HEK293T (cell line): ENCODE measurements at regions not wholly inside any gene's neighbourhood (a gene's known extent, or its start where the extent isn't known, plus 50 kb on each side); places are given as distances from the start of the nearest gene placed in this dataset.

Experiments
- CTCF ChIA-PET: fragments of 350-600 bp; formaldehyde crosslinking; extraction: SDS; loops from one replicate; lab custom pipeline; 2021; ENCODE audit warnings: antibody characterized with exemption, inconsistent platforms; lab: Yijun Ruan, JAX
- POLR2A ChIA-PET: fragments of 350-600 bp; formaldehyde crosslinking; extraction: SDS; loops from one replicate; lab custom pipeline; 2020; ENCODE audit warnings: antibody characterized with exemption, inconsistent platforms; lab: Yijun Ruan, JAX
- DNase-seq: peaks from one replicate; pipeline ENCODE4 v3.0.0; 2012; ENCODE audit warnings: mixed read lengths; ENCODE audit errors: extremely low spot score
- ARNT ChIP-seq: fragments of 450-650 bp; IDR thresholded peaks from 2 replicates; pipeline ENCODE4 v1.6.1; 2017; ENCODE audit warnings: mild to moderate bottlenecking
- BHLHE40 ChIP-seq: fragments of 450-650 bp; IDR thresholded peaks from 2 replicates; pipeline ENCODE4 v1.6.1; 2016; ENCODE audit warnings: mild to moderate bottlenecking, moderate library complexity, borderline replicate concordance
- CTBP1 ChIP-seq: fragments of 450-650 bp; IDR thresholded peaks from 2 replicates; pipeline ENCODE4 v1.6.1; 2016; ENCODE audit warnings: borderline replicate concordance
- ELF4 ChIP-seq: fragments of 450-650 bp; IDR thresholded peaks from 2 replicates; pipeline ENCODE4 v1.6.1; 2017; ENCODE audit warnings: antibody characterized with exemption
- FOXA1 ChIP-seq: fragments of 450-650 bp; IDR thresholded peaks from 2 replicates; pipeline ENCODE4 v1.6.1; 2016; ENCODE audit warnings: mild to moderate bottlenecking
- FOXK2 ChIP-seq: fragments of 450-650 bp; IDR thresholded peaks from 2 replicates; pipeline ENCODE4 v1.6.1; 2016; ENCODE audit warnings: mild to moderate bottlenecking
- FOXM1 ChIP-seq: fragments of 450-650 bp; IDR thresholded peaks from 2 replicates; pipeline ENCODE4 v1.6.1; 2017; ENCODE audit warnings: mild to moderate bottlenecking, borderline replicate concordance
- HDGF ChIP-seq: fragments of 450-650 bp; IDR thresholded peaks from 2 replicates; pipeline ENCODE4 v1.6.1; 2017; ENCODE audit warnings: antibody characterized with exemption, borderline replicate concordance
- L3MBTL2 ChIP-seq: fragments of 450-650 bp; conservative IDR thresholded peaks from 2 replicates; pipeline ENCODE4 v1.6.1; 2016; ENCODE audit warnings: mild to moderate bottlenecking
- LEF1 ChIP-seq: fragments of 450-650 bp; IDR thresholded peaks from 2 replicates; pipeline ENCODE4 v1.6.1; 2017; ENCODE audit warnings: mild to moderate bottlenecking, borderline replicate concordance
- NFRKB ChIP-seq: fragments of 450-650 bp; IDR thresholded peaks from 2 replicates; pipeline ENCODE4 v1.6.1; 2016; ENCODE audit warnings: mild to moderate bottlenecking, moderate library complexity
- SP1 ChIP-seq: fragments of 450-650 bp; IDR thresholded peaks from 2 replicates; pipeline ENCODE4 v1.6.1; 2017
- SUZ12 ChIP-seq: fragments of 450-650 bp; IDR thresholded peaks from 2 replicates; pipeline ENCODE4 v1.6.1; 2016; ENCODE audit warnings: mild to moderate bottlenecking
- TARDBP ChIP-seq: fragments of 450-650 bp; IDR thresholded peaks from 2 replicates; pipeline ENCODE4 v1.6.1; 2016
- ZNF384 ChIP-seq: fragments of 450-650 bp; IDR thresholded peaks from 2 replicates; pipeline ENCODE4 v1.6.1; 2016
- TF ChIP-seq, protein P1 (sequence below): fragments of 450-650 bp; IDR thresholded peaks from 2 replicates; pipeline ENCODE4 v1.6.1; 2016

DNA sequence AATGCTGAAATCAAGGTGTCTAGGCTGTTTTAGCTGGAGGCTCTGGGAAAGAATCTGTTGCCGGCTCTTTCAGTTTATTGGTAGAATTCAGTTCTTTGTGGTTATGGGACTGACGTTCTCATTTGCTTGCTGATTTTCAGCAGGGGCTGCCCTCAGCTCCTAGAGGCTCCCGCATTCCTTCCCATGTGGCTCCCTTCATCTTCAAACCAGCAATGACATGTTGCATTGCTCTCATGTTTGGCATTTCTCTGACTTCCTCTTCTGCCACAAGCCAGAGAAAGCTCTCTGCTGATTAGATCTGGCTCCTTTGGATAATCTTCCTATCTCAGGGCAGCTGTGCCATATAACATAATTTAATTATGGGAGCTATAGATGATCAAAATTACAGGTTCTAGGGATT is 360.3 kb downstream of the LRRC70 start:
- no peak for DNase-seq
- TF ChIP-seq SP1: no peak
- no peak for TF ChIP-seq SUZ12
- TF ChIP-seq HDGF: no peak
- no peak for TF ChIP-seq FOXA1
- TF ChIP-seq BHLHE40: no peak
- TF ChIP-seq LEF1: no peak
- no peak for TF ChIP-seq CTBP1
- TF ChIP-seq NFRKB: no peak
- TF ChIP-seq FOXK2: no peak
- no peak for TF ChIP-seq TARDBP
- TF ChIP-seq ZNF384: no peak
- TF ChIP-seq, protein P1, sequence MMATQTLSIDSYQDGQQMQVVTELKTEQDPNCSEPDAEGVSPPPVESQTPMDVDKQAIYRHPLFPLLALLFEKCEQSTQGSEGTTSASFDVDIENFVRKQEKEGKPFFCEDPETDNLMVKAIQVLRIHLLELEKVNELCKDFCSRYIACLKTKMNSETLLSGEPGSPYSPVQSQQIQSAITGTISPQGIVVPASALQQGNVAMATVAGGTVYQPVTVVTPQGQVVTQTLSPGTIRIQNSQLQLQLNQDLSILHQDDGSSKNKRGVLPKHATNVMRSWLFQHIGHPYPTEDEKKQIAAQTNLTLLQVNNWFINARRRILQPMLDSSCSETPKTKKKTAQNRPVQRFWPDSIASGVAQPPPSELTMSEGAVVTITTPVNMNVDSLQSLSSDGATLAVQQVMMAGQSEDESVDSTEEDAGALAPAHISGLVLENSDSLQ: no peak
- TF ChIP-seq ELF4: no peak
- no peak for TF ChIP-seq ARNT
- no peak for TF ChIP-seq FOXM1
- no peak for TF ChIP-seq L3MBTL2
- ChIA-PET CTCF (no interaction called here), POLR2A (no interaction called here)

DNA sequence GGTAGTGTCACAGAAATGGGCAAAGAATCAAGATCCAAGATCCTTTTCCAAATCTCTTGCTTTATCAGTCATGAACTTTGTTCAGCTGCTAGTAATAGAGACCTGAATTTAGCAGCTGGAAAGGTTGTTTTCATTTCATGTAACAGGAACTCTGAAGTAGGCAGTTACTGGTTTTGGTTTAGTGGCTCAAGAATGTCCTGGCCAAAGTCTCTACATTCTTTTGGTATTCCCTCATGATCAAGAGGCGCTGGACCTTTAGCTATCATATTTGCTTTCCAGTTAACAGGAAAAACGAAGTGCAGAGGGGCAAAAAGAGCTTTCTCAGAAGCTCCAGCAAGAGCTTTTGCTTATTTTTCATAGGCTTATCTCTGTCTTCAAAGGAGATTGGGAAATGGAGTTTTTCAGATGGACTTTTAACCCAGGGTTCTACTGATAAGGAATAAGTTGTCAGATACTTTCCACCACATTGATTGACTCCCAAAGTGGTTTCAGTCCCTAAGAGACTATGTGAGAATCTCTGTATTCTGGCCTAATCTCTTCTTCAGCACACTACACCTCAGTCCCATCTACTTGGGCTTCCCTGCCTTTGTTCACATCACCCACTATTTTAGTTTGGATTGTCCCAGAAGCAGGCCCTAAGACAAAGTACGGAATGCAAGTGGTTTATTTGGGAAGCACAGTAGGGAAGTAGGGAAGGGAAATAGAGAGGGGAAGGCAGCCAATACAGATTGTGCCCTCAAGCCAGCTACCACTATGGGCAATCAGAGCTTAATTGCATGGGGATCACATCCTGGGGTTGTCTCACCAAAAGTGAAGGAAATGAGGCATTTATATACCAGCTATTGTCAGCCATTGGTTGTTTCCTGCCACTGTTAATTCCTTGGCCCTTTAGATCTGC is 359.3 kb downstream of the LRRC70 start:
- TF ChIP-seq BHLHE40 (no peak), LEF1 (no peak), ARNT (no peak), SP1 (no peak), TARDBP (no peak), ELF4 (no peak), FOXK2 (no peak), CTBP1 (no peak), NFRKB (no peak), L3MBTL2 (no peak), HDGF (no peak), ZNF384 (no peak), FOXA1 (no peak), FOXM1 (no peak), SUZ12 (no peak)
- TF ChIP-seq, protein P1: no peak
- no peak for DNase-seq
- ChIA-PET CTCF (no interaction called here), POLR2A (no interaction called here)

DNA sequence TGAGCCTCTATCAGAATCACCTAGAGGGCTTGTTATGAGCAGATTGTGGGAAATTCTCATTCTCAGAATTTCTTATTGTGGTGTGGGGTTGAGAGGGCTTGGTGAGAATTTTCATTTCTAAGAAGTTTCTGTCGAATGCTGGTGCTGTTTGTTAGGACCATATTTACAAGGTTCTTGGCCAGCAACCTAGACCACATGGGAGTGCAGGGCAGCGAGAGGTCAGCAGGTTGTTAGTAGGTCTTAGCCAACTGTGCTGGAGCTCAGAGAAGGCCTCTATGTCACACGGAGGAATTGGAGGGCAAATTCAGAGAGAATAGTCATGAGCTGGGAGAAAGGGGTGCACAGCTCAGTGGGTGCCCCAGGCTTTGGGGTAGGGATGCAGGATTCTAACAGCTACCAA is 357.0 kb downstream of the LRRC70 start:
- ChIA-PET CTCF (no interaction called here), POLR2A (no interaction called here)
- TF ChIP-seq HDGF (no peak), LEF1 (no peak), SP1 (no peak), ZNF384 (no peak), TARDBP (no peak), BHLHE40 (no peak), ELF4 (no peak), NFRKB (no peak), FOXA1 (no peak), FOXM1 (no peak), FOXK2 (no peak), SUZ12 (no peak), ARNT (no peak)
- TF ChIP-seq, protein P1: no peak
- DNase-seq: no peak

DNA sequence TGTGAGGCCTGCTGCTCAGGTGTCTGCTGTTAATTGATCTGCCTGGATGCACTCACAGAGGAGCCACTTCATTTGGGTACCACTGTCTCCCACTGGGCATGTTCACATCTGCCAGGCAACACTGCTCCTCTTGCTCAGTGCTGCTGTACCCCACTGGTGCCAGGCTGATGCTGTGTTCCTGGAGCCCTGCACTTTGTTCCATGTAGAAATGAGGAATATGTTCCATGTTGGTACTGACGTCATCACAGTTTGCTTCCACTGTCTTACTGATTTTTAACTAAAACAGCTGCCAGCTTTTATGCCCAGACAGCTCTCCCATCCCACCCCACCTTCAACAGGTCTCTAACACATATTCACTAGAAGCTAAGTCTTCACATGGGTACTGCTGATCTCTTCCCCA is 355.7 kb downstream of the LRRC70 start:
- ChIA-PET POLR2A (no interaction called here), CTCF (no interaction called here)
- no peak for DNase-seq
- no peak for TF ChIP-seq CTBP1
- TF ChIP-seq BHLHE40: no peak
- no peak for TF ChIP-seq LEF1
- TF ChIP-seq HDGF: no peak
- TF ChIP-seq FOXM1: no peak
- TF ChIP-seq FOXA1: no peak
- no peak for TF ChIP-seq NFRKB
- TF ChIP-seq ARNT: no peak
- TF ChIP-seq, protein P1: no peak

DNA sequence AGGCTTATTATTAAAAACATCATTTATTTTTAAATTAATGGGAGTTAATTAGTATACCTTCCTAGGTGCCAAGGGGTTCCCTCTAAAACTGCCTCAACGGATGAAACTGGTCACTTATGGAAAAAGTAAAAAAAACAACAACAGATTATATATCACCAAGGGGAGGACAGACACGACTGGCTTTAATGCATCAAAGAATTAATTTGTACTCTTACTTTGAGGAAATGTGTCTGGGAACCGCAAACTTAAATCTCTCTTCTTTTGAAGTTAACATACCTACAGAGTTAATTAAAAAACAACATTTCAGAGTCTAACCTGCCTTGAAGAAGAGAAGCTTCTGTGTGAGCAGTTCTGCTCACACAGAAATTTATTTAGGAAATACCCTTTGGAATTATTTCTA is 354.6 kb downstream of the LRRC70 start:
- CTCF ChIA-PET: no interaction called here
- POLR2A ChIA-PET: no interaction called here
- no peak for DNase-seq
- TF ChIP-seq NFRKB (no peak), HDGF (no peak), L3MBTL2 (no peak), BHLHE40 (no peak), FOXK2 (no peak), CTBP1 (no peak), FOXM1 (no peak), SP1 (no peak)
